H1 (cell line): ENCODE measurements at regions not wholly inside any gene's neighbourhood (a gene's known extent, or its start where the extent isn't known, plus 50 kb on each side); places are given as distances from the start of the nearest gene placed in this dataset.

Experiments used
- BRCA1 ChIP-seq: IDR thresholded peaks from 2 replicates; pipeline ENCODE4 v1.6.1; 2012; ENCODE audit warnings: low read depth, low read length, improper control_type of control experiment
- CREB1 ChIP-seq: IDR thresholded peaks from 2 replicates; pipeline ENCODE4 v1.6.1; 2012; ENCODE audit warnings: inconsistent platforms
- NANOG ChIP-seq: IDR thresholded peaks from 2 replicates; pipeline ENCODE4 v1.6.1; 2011; ENCODE audit warnings: low read length, low read depth, mild to moderate bottlenecking, inconsistent platforms; ENCODE audit not compliant: insufficient read depth, poor library complexity, severe bottlenecking
- TEAD4 ChIP-seq: IDR thresholded peaks from 2 replicates; pipeline ENCODE4 v1.6.1; 2012; ENCODE audit warnings: low read depth, low read length, inconsistent platforms, mixed read lengths

GRCh38 chr12:59398164-59398563, 197.7 kb upstream of the SLC16A7 start (continued):
- TF ChIP-seq TEAD4 (no peak), CREB1 (no peak), NANOG (no peak), BRCA1 (no peak)
- TF ChIP-seq, all 59 proteins: peak for 0
